HCT116 (cell line): ENCODE measurements at regions not wholly inside any gene's neighbourhood (a gene's known extent, or its start where the extent isn't known, plus 50 kb on each side); places are given as distances from the start of the nearest gene placed in this dataset.

ENCODE experiments used
- CTCF ChIP-seq, 3 experiments: fragments of 200-600 bp in 1 of 3; sonication (generic) in 1 of 3; IDR thresholded peaks in 2 of 3; conservative IDR thresholded peaks in 1 of 3; 2 replicates each; pipeline ENCODE4 v1.5.1; 2012 to 2017; ENCODE audit warnings: low read depth in 2 of 3, low read length in 2 of 3, antibody characterized with exemption in 1 of 3, borderline replicate concordance in 1 of 3, control low read depth in 1 of 3, mild to moderate bottlenecking in 1 of 3, mixed read lengths in 1 of 3, mixed run types in 1 of 3, moderate library complexity in 1 of 3; ENCODE audit not compliant: insufficient read depth in 1 of 3
- ELF1 ChIP-seq: IDR thresholded peaks from 2 replicates; pipeline ENCODE4 v1.6.1; 2012; ENCODE audit warnings: low read depth, borderline replicate concordance
- JUND ChIP-seq: IDR thresholded peaks from 2 replicates; pipeline ENCODE4 v1.6.1; 2012
- POLR2A ChIP-seq: IDR thresholded peaks from 2 replicates; pipeline ENCODE4 v1.7.0; 2011; ENCODE audit warnings: borderline replicate concordance; ENCODE audit not compliant: insufficient read depth, insufficient read length; ENCODE audit errors: extremely low read depth
- RAD21 ChIP-seq: IDR thresholded peaks from 2 replicates; pipeline ENCODE4 v1.6.1; 2012; ENCODE audit warnings: low read depth, mild to moderate bottlenecking
- SIN3A ChIP-seq: IDR thresholded peaks from 2 replicates; pipeline ENCODE4 v1.6.1; 2012; ENCODE audit warnings: low read depth
- ZNF274 ChIP-seq: fragments of 200-500 bp; sonication (Bioruptor generic); IDR thresholded peaks from 2 replicates; pipeline ENCODE4 v1.6.1; 2014; ENCODE audit warnings: mild to moderate bottlenecking, low read depth, low read length, inconsistent platforms

- TF ChIP-seq ZNF274 (no peak), CTCF (IDR thresholded peaks at IDR 0.05 in 2 of 3, conservative IDR thresholded peaks at IDR 0.05 in 1 of 3; ENCODE audit: borderline replicate concordance in 1 of 3, insufficient read depth in 1 of 3, low read depth in 2 of 3, low read length in 2 of 3) (no peak), POLR2A (no peak), RAD21 (no peak), JUND (no peak), SIN3A (no peak), ELF1 (no peak)
These were observed 211.5 kb upstream of the FOXN3 start for GRCh38 chr14:89628521-89628920.
